ENCODE measurements at regions not wholly inside any gene's neighbourhood (a gene's known extent, or its start where the extent isn't known, plus 50 kb on each side); places are given as distances from the start of the nearest gene placed in this dataset.

GRCh38 chr9:91157883-91158282 lies 203.8 kb downstream of the AUH start:
- DNase-seq (ENCODE audit: low read depth in 2 of 2), result no peak

- no peak for DNase-seq (ENCODE audit: low read depth in 2 of 2)
Observed at GRCh38 chr9:91158286-91158685, 203.4 kb downstream of the AUH start.

DNA sequence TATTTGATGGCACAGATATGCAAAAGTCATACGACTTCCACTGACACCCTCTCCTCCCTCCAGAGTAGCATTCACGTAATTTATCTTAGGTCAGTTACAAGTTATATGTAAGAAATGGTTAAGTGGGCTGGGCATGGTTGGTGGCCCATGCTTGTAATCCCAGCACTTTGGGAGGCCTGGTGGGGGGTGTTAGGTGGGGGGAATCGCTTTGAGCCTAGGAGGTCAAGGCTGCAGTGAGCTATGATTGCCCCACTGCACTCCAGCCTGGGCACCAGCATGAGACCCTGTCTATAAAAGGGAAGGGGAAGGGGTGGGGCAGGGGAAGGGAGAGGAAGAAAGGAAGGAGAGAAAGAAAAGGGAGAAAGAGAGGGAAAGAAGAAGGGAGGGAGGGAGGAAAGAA lies 202.8 kb downstream of the AUH start:
- no peak for DNase-seq (ENCODE audit: low read depth in 2 of 2)

GRCh38 chr9:91159664-91160121 lies 202.0 kb downstream of the AUH start:
- no peak for DNase-seq (ENCODE audit: low read depth in 2 of 2)

DNA sequence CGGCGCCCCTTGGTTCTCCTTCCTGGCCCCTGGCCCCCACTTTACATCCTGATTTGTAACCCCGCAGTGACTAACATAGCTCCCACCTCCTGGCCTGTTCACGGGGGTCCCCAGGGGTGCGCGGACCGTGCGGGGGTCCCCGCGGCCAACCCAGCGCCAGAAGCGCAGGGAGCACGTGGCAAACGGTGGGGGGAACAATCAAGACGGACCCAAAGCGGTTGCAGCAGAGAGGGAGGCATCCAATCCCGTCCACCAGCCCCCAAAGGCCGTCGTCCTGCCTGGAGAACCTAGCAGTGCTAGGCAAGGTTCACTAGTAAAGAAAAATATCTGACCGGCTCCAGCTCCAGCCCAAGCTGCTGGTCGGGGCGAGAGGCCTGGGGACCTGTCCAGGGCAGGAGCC lies 201.5 kb downstream of the AUH start:
- DNase-seq (ENCODE audit: low read depth in 2 of 2), result no peak

- no peak for DNase-seq (ENCODE audit: low read depth in 2 of 2)
Observed at GRCh38 chr9:91160599-91161464, 200.9 kb downstream of the AUH start.

DNA sequence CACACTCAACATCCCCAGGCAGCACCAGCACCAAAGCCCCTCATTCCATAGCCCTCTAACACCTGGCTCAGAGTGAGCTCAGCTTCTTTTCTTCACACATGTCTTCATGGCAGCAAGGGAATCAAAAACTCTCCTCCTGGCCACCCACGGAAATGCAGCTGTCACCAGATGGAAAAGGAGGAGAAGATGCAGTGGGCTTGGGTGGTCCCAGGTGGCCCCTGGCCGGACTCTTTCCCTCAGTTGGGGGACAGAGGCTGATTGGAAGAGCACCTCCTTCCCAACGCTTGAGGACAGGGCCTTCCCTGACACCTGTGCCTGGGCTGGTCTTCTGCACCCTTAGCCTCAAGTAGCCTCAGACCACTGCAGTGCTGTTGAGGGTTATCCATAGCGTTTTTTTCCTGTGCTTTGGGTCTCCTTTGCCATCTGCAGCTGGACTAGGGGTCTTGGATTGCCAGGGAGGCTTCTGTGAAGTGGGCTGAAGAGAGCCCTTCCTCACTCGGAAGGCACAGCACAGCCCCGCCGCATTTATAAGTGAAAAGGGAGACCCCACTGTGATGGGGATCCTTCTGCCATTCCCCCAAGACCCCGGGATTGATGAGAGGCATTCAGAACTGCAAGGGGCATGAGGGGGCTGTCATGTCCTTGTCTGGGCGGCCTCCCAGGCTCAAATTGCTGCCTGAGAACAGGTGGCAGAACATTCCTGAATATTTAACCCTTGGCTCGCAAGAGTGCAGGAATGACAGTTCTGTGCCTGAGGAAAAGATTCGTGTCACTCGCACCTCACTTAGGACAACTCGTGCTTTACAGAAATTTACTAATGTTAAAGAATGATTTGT lies 200.0 kb downstream of the AUH start:
- DNase-seq (ENCODE audit: low read depth in 2 of 2), result no peak

DNA sequence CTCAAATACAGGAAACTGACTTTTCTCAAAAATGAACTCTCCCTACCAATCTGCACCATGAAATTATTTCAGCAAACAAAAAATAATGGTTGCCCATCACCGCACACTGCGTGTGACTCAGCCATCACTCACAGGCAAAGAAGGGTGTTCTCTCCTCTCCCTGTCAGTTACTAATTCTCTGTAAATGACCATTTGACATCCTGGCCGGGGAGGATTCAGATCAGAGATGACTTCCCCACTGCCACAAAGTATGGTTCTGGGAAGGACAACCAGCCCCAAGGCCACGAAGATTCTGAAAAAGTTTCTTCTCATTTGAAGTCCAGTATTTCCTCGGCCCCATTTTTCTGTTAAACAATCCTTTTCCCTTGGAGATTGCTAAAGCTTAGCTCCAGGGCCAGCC lies 199.4 kb downstream of the AUH start:
- peak in 1 of 2 donors; percentile 42 for DNase-seq (ENCODE audit: low read depth in 2 of 2)

GRCh38 chr9:91162784-91163443 lies 198.8 kb downstream of the AUH start:
- DNase-seq (ENCODE audit: low read depth in 2 of 2), result peak in 1 of 2 donors; percentile 57

DNA sequence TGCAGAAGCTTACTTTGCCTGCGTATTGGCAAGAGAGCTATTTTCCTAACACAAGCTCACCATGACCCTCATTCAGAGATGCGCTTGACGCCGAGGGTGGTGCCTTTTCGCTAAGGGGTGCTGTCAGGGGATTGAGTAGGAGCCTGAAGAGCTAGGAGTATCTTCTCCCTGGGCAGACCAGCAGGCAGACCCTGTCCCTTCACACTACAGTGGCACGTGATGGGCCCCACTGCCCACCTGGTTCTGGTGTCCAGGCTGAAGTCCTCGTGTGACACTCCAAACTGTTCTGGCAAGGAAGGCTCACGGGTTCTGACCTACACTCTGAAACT lies 198.3 kb downstream of the AUH start:
- no peak for DNase-seq (ENCODE audit: low read depth in 2 of 2)

DNA sequence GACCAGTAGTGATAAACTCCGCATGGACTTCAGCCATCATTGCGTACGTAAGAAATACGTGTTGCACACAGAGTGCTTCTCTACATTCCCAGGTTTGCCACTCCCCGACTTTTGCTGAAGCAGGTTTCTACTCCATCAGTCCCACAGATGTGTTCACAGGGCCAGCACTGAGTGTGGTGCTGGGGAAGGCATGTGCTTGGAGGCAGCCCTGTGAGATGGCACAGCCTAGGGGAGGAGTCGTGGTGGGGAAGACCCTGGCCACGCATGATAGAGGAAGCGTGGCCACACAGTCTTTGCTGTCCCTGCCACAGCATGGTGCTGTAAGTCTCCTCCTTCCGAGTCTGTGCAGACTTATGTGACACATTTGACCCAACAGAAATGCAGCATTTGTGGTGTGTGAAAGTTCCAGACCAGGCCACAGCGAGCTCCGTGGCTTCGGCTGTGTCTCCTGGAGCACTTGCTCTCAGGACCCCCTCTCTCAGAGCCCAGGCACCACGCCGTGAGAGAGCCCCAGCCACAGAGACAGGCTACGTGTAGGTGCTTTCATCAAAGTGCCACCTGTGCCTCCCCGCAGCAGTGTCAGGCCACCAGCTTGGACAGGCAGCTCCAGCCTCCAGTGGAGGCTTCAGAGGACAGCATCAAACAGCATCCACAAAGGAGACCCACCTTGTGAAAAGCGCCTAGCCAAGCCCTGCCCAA lies 197.8 kb downstream of the AUH start:
- no peak for DNase-seq (ENCODE audit: low read depth in 2 of 2)
